HG03521 (cell line): ENCODE measurements at regions not wholly inside any gene's neighbourhood (a gene's known extent, or its start where the extent isn't known, plus 50 kb on each side); places are given as distances from the start of the nearest gene placed in this dataset.
"Not testable (repeated sequence)": the region's sequence is repeated elsewhere in the genome, so short reads cannot be mapped to it uniquely, and the experiment has no call there.

Experiments
- ATAC-seq: cut with Tn5 transposase; IDR thresholded peaks from one replicate; pipeline ENCODE4 v1.9.1; 2021; ENCODE audit warnings: mild to moderate bottlenecking, moderate library complexity; ENCODE audit not compliant: unreplicated experiment

DNA sequence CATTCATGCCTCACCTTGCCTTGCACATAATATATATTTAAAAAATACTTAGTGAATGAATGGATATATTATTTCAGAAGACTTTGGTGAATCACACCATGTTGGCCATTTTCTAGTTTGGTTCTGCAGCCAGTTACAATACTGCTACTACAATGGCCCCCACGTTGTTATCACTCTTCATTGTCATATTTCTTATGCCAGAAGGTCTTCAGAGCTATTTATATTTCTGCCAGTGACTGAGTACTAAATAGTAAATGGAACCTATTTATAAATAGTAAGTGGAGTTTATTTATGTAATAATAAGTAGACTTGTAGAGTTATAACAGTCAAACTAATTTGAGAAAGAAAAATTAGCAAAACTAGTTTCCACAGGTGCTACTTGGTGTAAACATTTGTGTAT, 516.6 kb upstream of the SYT4 start:
- no peak for ATAC-seq

- no peak for ATAC-seq
Observed at GRCh38 chr18:43794363-43794762, 517.1 kb upstream of the SYT4 start.

DNA sequence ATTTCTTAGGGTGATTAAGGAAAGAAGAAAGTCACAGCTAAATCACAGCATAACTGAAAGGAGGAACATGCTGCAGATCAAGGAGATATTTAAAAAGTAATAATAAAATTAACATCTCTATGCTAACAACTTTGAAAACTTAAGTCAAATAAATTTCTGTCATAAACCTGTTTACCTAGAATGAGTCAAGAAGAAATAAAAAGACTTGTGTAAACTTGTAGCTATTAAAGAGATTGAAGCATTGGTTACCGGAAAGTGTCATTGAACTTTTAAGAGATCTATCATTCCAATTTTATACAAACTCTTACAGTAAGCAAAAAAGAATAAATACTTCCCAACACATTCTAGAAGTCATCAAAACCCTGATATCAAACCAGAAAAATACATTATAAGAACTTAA, 520.1 kb upstream of the SYT4 start:
- no peak for ATAC-seq

GRCh38 chr18:43800584-43800983, 523.3 kb upstream of the SYT4 start:
- ATAC-seq: no peak

DNA sequence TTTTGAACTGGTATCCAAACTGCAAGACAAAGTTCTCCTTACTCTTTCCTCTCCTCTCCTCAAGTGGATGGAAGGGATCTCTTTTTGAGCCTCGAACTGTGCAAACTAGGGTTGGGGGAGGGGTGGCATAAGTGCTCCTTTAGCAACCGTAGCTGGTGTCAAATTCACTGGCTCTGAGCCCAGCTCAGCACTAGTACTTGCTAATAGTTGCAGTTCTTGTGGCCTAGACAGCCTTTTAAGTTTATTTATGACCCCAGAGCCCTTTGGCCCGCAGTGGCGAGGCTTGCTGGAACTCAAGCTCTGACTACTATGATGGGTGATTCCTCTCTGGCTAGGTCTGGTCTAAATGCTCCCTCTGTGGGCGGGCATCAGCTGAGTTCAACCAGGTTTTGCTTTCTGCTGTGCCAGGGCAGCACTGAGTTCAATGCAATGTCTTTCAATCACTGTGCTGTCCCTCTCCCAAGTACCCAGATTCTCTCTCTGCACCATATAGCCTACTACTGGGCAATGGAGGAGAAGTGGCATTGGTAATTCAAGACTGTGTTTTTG, 528.4 kb upstream of the SYT4 start:
- ATAC-seq: no peak

GRCh38 chr18:43812627-43813026, 535.3 kb upstream of the SYT4 start:
- no peak for ATAC-seq

GRCh38 chr18:43819397-43819796, 542.1 kb upstream of the SYT4 start:
- no peak for ATAC-seq

DNA sequence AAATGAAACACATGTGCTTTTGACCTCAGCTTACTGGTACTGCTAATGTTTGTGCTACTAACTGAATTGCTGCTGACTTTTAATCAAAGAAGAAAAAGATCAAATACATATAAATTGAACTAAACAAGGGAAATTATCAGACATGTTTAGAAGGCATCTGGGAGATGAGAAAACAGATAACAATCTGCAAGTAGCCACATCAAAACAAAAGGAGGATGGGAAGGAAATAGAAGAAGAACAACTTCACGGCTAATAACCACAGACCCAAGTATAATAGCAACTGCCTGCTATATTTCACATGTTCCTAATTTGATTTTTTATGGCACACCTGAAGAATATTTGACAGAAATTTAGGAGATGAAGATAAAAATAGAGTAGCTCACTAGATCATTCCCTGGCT, 542.6 kb upstream of the SYT4 start:
- ATAC-seq: no peak

DNA sequence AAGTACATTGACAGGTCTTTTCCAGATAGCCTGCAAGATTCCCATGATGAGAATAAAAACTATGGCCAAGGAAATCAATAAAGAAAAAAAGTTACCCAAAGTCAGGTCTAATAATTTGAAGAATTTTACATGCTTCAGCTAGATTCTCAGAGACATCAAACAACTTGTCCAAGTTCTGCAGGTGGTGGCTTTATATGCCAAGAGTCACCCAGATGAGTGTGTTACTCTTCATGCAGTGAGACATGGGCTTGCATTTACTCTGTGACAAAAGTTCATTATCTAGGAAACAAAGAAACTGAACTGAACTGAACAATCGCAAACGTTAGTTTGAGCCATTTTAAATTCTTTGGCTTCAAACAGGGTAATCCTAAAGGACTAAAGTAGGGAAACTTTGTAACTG, 548.5 kb upstream of the SYT4 start:
- ATAC-seq: no peak

GRCh38 chr18:43826215-43826614, 548.9 kb upstream of the SYT4 start:
- no peak for ATAC-seq

GRCh38 chr18:43827311-43827710, 550.0 kb upstream of the SYT4 start:
- ATAC-seq: no peak

DNA sequence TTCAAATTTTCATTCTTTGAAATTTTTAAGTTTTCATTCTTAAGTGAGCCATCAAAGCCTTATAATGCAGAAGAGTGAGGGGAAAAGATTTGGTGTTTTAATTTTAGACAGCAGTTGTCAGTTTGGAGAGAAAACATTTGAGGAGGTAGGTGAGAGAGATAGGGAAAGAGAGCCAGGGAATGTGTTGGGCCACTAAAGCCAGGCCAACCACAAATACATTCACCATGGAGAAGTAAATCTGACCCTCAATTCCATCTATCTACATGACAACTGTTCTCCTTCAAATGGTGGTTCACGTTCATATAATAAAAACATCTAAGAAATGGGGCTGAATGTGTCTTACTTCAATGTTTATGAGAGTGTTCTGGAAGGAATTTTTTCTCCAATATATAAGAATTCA, 553.0 kb upstream of the SYT4 start:
- no peak for ATAC-seq

GRCh38 chr18:43830947-43831346, 553.7 kb upstream of the SYT4 start:
- ATAC-seq: no peak

GRCh38 chr18:43846299-43846698, 569.0 kb upstream of the SYT4 start:
- no peak for ATAC-seq

DNA sequence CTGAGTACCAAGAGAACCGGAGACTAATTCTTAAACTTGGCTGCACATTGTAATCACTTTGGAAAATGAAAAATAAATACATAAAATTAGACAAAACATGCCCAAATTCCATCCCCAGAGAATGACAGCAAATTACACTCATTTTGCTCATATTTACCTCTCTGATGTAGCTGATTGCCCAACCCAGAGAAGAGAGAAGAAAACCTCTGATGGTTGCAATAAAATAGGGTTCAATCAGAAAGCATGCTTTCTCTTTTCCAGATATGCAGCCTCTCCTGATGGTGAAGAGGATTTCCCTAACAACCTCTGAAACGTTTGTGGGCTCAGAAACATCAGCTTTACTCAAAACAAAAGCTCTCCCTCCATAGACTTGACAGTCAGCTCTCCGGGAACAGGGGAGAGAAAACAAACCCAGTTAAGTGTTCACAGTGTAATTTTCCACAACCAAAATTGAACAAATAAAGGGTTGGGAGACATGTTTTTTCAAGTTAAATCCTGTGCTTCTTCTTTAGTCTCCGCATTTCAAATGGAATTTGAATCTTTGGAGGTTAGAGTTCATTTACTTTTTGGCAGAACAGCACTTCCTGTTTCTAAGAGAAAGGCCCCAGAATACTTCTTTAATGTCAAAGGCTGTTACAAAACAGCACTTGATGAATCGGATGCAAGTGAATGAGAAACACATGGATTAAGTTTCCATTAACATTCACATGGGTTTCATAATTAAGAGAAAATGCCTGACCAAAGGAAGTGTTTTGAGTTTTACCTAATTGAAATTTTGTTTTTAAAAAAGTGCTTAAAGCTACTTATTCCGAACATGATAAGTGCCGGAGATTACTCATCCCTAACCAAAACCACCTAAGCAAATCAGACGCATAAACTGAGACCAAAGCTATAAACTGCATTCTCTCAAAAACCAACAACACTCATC, 570.1 kb upstream of the SYT4 start:
- no peak for ATAC-seq

DNA sequence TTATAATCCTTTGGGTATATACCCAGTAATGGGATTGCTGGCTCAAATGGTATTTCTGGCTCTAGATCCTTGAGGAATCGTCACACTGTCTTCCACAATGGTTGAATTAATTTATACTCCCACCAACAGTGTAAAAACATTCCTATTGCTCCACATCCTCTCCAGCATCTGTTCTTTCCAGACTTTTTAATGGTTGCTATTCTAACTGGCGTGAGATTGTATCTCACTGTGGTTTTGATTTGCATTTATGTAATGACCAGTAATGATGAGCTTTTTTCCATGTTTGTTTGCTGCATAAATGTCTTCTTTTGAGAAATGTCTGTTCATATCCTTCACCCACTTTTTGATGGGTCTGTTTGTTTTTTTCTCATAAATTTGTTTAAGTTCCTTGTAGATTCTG, 572.5 kb upstream of the SYT4 start:
- ATAC-seq: not testable (repeated sequence)

GRCh38 chr18:43855376-43855775, 578.1 kb upstream of the SYT4 start:
- ATAC-seq: no peak

DNA sequence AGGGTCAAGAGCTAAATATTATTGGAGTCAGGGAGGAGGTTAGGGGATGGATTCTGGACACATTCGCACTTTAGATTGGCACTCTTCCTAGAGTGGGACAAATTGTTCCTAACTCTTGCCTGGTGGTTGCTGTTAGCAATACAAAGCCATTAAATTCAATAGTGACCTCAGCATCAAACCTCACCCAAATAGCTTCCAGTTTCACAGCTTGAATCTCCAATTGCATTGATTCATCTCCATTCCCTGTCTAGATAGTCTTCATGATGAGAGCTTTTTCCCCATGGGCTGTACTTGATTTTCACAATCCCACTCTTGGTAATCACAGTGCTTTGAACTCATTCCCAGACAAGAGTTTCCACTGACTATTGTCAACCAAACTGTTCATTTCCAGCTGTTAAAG, 585.9 kb upstream of the SYT4 start:
- ATAC-seq: no peak

GRCh38 chr18:43866696-43867095, 589.4 kb upstream of the SYT4 start:
- no peak for ATAC-seq

DNA sequence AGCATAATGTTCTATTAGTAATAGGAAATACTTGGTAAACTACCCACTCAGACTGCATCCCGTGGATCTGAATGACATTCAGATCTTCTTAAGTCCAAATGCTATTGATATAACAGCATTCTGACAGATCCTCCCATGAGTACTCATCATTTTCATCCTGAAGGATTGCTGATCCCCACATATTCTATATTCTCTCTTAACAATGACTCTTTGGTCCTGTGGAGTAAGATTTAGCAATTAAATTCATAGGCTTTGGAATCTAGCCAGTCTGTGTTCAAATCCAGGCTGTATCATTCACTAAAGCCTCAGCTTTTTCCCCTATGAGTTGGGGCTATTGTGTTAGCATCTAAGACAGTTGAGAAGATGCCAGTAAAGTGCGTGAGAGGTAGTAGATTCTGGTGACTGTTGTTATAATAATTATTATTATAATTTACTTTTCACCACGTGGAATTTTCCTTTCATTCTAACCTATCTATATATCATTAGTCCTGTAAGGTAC, 591.3 kb upstream of the SYT4 start:
- ATAC-seq: no peak

DNA sequence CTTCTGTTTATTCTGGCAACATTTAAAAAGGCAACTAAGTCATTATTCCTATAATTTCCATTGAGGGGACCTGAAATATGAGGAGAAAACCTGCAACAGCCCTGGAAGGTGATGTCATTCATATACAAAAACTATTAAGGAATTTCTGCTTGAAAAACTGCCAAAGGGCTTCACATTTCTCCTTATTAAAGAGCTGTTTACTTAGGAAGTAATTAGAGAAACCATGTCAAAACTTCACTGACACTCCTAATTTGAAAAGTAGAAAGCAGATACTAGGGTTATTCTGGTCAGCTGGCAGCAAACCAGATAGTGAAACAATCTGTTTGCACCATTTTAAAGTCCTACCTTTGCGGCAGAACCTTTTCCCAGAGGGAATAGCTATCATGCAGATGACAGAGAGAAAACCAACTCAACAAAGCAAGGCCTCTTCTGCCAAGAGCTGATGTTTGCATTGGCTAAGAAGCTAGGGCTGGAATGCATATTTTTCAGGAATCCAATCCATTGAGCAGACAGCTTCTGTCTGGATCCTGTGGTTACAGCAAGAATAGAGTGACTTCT, 592.2 kb upstream of the SYT4 start:
- no peak for ATAC-seq

DNA sequence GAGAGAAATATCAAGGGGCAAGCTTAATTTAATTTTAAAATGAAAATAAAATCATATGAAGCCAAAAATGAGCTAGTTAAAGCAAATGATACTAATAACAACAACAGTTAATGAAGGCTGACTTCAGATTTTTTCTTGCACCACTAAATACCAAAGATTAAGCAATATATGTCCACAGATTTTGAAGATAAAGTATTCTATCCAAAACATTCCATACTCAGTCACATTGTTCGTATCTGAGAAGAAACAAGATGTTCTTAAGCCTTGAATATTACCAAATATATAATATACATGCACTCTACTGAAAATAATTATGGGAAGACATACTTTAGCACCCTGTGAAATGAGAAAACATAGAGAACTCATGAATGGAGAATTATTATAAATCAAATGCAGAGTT, 593.3 kb upstream of the SYT4 start:
- ATAC-seq: no peak
